H1 (cell line): ENCODE measurements at regions not wholly inside any gene's neighbourhood (a gene's known extent, or its start where the extent isn't known, plus 50 kb on each side); places are given as distances from the start of the nearest gene placed in this dataset.

ENCODE experiments used
- BACH1 ChIP-seq: IDR thresholded peaks from 2 replicates; pipeline ENCODE4 v1.6.1; 2012; ENCODE audit warnings: low read length, improper control_type of control experiment
- BRCA1 ChIP-seq: IDR thresholded peaks from 2 replicates; pipeline ENCODE4 v1.6.1; 2012; ENCODE audit warnings: low read depth, low read length, improper control_type of control experiment
- CHD7 ChIP-seq: fragments of 300-600 bp; sonication (generic); IDR thresholded peaks from 2 replicates; pipeline ENCODE4 v1.7.1; 2012; ENCODE audit warnings: low read length, moderate library complexity, mild to moderate bottlenecking, inconsistent platforms; ENCODE audit not compliant: insufficient replicate concordance
- EZH2 ChIP-seq: fragments of 200-600 bp; sonication (generic); IDR thresholded peaks from 2 replicates; pipeline ENCODE4 v1.7.1; 2012; ENCODE audit warnings: low read depth, mild to moderate bottlenecking, moderate library complexity, low read length, inconsistent platforms; ENCODE audit not compliant: severe bottlenecking
- HDAC2 ChIP-seq, 2 experiments: fragments of 300-600 bp in 1 of 2; sonication (generic) in 1 of 2; IDR thresholded peaks; 2 replicates each; pipeline ENCODE4 v1.6.1; 2011 to 2012; ENCODE audit warnings: low read depth in 2 of 2, low read length in 2 of 2, mild to moderate bottlenecking in 2 of 2, moderate library complexity in 2 of 2, borderline replicate concordance in 1 of 2, inconsistent platforms in 1 of 2
- RFX5 ChIP-seq: IDR thresholded peaks from 2 replicates; pipeline ENCODE4 v1.6.1; 2011; ENCODE audit warnings: low read depth, low read length, improper control_type of control experiment, borderline replicate concordance
- SIRT6 ChIP-seq: IDR thresholded peaks from one replicate; pipeline ENCODE4 v1.7.1; 2012; ENCODE audit warnings: low read length, inconsistent platforms
- SRF ChIP-seq: IDR thresholded peaks from 2 replicates; pipeline ENCODE4 v1.6.1; 2011; ENCODE audit warnings: mild to moderate bottlenecking, low read depth, low read length, moderate library complexity
- TAF1 ChIP-seq: IDR thresholded peaks from 2 replicates; pipeline ENCODE4 v1.6.1; 2011; ENCODE audit warnings: mild to moderate bottlenecking, low read depth, low read length
- TF ChIP-seq, protein P1 (sequence below): IDR thresholded peaks from 2 replicates; pipeline ENCODE4 v1.6.1; 2012; ENCODE audit warnings: low read length, inconsistent platforms
- TF ChIP-seq, protein P2 (sequence below): IDR thresholded peaks from 2 replicates; pipeline ENCODE4 v1.6.1; 2012; ENCODE audit warnings: inconsistent platforms

GRCh38 chr10:124279882-124280281 is 138.8 kb downstream of the OAT start (continued):
- TF ChIP-seq CHD7 (no peak), RFX5 (no peak), BACH1 (no peak), SIRT6 (no peak), HDAC2 (IDR thresholded peaks at IDR 0.05; ENCODE audit: borderline replicate concordance in 1 of 2, low read depth in 2 of 2, low read length in 2 of 2) (no peak), SRF (no peak), EZH2 (no peak), TAF1 (no peak), BRCA1 (no peak)
- TF ChIP-seq, protein P1, sequence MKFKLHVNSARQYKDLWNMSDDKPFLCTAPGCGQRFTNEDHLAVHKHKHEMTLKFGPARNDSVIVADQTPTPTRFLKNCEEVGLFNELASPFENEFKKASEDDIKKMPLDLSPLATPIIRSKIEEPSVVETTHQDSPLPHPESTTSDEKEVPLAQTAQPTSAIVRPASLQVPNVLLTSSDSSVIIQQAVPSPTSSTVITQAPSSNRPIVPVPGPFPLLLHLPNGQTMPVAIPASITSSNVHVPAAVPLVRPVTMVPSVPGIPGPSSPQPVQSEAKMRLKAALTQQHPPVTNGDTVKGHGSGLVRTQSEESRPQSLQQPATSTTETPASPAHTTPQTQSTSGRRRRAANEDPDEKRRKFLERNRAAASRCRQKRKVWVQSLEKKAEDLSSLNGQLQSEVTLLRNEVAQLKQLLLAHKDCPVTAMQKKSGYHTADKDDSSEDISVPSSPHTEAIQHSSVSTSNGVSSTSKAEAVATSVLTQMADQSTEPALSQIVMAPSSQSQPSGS, result no peak
- TF ChIP-seq, protein P2, sequence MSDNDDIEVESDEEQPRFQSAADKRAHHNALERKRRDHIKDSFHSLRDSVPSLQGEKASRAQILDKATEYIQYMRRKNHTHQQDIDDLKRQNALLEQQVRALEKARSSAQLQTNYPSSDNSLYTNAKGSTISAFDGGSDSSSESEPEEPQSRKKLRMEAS, result no peak
